ENCODE measurements at regions not wholly inside any gene's neighbourhood (a gene's known extent, or its start where the extent isn't known, plus 50 kb on each side); places are given as distances from the start of the nearest gene placed in this dataset.

DNA sequence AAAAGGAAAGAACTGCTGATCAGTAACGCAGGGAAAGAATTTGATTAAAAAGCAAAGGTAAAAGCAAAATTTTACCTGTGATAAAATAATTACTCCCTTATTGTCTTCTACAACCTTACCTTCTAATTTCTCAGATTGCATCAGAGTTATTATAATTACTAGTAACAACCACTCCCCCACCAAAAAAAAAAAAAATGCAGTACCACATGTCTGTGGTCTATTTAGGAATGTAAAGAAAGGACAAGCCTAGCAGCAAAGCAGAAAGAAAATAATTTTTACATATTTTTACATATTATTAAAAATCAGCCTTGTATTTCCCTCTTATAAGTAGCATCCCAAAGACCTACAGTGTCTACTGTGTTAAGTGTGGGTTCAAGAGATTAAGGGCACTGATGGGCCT is 430.4 kb downstream of the TFEC start:
- TF ChIP-seq, protein P1, sequence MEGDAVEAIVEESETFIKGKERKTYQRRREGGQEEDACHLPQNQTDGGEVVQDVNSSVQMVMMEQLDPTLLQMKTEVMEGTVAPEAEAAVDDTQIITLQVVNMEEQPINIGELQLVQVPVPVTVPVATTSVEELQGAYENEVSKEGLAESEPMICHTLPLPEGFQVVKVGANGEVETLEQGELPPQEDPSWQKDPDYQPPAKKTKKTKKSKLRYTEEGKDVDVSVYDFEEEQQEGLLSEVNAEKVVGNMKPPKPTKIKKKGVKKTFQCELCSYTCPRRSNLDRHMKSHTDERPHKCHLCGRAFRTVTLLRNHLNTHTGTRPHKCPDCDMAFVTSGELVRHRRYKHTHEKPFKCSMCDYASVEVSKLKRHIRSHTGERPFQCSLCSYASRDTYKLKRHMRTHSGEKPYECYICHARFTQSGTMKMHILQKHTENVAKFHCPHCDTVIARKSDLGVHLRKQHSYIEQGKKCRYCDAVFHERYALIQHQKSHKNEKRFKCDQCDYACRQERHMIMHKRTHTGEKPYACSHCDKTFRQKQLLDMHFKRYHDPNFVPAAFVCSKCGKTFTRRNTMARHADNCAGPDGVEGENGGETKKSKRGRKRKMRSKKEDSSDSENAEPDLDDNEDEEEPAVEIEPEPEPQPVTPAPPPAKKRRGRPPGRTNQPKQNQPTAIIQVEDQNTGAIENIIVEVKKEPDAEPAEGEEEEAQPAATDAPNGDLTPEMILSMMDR (IDR thresholded peaks at IDR 0.05 in 2 of 3, conservative IDR thresholded peaks at IDR 0.05 in 1 of 3; ENCODE audit: control insufficient read depth in 2 of 3, extremely low read depth in 1 of 3, insufficient read depth in 1 of 3, low read depth in 3 of 3, low read length in 3 of 3): no peak
- TF ChIP-seq TCF3 (IDR thresholded peaks at IDR 0.05; ENCODE audit: borderline replicate concordance, insufficient read depth, low read depth, low read length): no peak
- no peak for TF ChIP-seq PAX5 (IDR thresholded peaks at IDR 0.05; ENCODE audit: borderline replicate concordance, low read depth, low read length)
- TF ChIP-seq FOXM1 (IDR thresholded peaks at IDR 0.05; ENCODE audit: low read depth, low read length): no peak
- no peak for TF ChIP-seq ZNF274 (IDR thresholded peaks at IDR 0.05; ENCODE audit: insufficient read depth, insufficient read length)
- TF ChIP-seq ZNF622 (IDR thresholded peaks at IDR 0.05): no peak
